Neutrophil (primary cell): ENCODE measurements at regions not wholly inside any gene's neighbourhood (a gene's known extent, or its start where the extent isn't known, plus 50 kb on each side); places are given as distances from the start of the nearest gene placed in this dataset.
"Not testable (repeated sequence)": the region's sequence is repeated elsewhere in the genome, so short reads cannot be mapped to it uniquely, and the experiment has no call there.

Experiments used
- H3K27ac ChIP-seq: fragments of 200-600 bp; sonication (generic); 2 replicates; pipeline ENCODE4 v1.5.1; 2016; ENCODE audit warnings: mild to moderate bottlenecking, moderate library complexity
- H3K27me3 ChIP-seq: fragments of 200-600 bp; sonication (generic); 2 replicates; pipeline ENCODE4 v1.6.0; 2016; ENCODE audit warnings: mild to moderate bottlenecking
- H3K36me3 ChIP-seq: fragments of 200-600 bp; sonication (generic); 2 replicates; pipeline ENCODE4 v1.5.1; 2017
- H3K4me1 ChIP-seq, 2 experiments: fragments of 200-600 bp in 1 of 2; sonication (generic) in 1 of 2; 1 replicate in 1 of 2; 2 replicates in 1 of 2; pipeline versions ENCODE4 v1.5.1 to v1.6.1; 2013 to 2016; ENCODE audit warnings: low read depth in 1 of 2, low read length in 1 of 2, mild to moderate bottlenecking in 1 of 2, moderate library complexity in 1 of 2; ENCODE audit not compliant: control insufficient read depth in 1 of 2, insufficient read depth in 1 of 2
- H3K4me3 ChIP-seq, 2 experiments: fragments of 200-600 bp in 1 of 2; sonication (generic) in 1 of 2; 1 replicate in 1 of 2; 2 replicates in 1 of 2; pipeline ENCODE4 v1.5.1; 2013 to 2016; ENCODE audit warnings: low read depth in 1 of 2, low read length in 1 of 2, mild to moderate bottlenecking in 1 of 2, moderate library complexity in 1 of 2
- H3K9me3 ChIP-seq: fragments of 200-600 bp; sonication (generic); 2 replicates; pipeline ENCODE4 v1.5.1; 2016
- TF ChIP-seq, protein P1 (sequence below): fragments of 200-600 bp; sonication (generic); IDR thresholded peaks from 2 replicates; pipeline ENCODE4 v1.5.1; 2016; ENCODE audit warnings: antibody characterized with exemption

DNA sequence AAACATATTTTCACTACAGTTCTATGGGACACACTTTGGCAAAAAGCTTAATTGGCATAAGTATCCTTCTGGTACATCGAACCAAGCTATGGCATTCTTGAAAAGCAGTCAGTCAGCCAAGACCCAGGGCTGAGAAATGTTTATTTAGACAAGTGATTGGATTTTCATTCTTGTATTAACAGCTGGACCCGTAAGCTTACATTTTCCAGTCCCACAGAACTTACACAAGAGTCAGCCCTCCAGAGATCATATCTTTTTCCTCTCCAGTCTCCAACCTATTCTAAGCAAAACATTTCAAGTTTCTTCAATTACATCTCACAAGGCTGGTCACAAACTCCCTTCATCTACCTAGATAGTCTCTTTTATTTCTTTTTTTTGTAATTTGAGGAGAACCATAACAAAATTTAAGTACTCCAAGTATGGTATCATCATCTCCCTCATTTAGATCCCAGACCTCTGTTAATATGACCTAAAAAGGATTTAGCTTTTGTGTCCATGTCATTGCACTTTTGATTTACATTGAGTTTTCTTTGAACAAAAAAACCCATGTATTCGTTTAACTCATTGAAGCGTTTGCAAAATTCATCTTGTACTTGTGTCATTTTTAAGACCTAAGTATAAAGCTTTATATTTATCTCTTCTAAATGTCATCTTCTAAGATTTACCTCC, 67.9 kb upstream of the GRK3 start:
- no peaks in the 10 kb centered on the region for H3K4me1 ChIP-seq
- no peaks in the 10 kb centered on the region for H3K9me3 ChIP-seq
- TF ChIP-seq, protein P1, sequence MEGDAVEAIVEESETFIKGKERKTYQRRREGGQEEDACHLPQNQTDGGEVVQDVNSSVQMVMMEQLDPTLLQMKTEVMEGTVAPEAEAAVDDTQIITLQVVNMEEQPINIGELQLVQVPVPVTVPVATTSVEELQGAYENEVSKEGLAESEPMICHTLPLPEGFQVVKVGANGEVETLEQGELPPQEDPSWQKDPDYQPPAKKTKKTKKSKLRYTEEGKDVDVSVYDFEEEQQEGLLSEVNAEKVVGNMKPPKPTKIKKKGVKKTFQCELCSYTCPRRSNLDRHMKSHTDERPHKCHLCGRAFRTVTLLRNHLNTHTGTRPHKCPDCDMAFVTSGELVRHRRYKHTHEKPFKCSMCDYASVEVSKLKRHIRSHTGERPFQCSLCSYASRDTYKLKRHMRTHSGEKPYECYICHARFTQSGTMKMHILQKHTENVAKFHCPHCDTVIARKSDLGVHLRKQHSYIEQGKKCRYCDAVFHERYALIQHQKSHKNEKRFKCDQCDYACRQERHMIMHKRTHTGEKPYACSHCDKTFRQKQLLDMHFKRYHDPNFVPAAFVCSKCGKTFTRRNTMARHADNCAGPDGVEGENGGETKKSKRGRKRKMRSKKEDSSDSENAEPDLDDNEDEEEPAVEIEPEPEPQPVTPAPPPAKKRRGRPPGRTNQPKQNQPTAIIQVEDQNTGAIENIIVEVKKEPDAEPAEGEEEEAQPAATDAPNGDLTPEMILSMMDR = no peak
- no peaks in the 10 kb centered on the region for H3K36me3 ChIP-seq
- no peak overlapping the region for H3K27ac ChIP-seq
- no peak overlapping the region for H3K4me3 ChIP-seq
- peaks cover 25% of the 10 kb centered on the region for H3K27me3 ChIP-seq

DNA sequence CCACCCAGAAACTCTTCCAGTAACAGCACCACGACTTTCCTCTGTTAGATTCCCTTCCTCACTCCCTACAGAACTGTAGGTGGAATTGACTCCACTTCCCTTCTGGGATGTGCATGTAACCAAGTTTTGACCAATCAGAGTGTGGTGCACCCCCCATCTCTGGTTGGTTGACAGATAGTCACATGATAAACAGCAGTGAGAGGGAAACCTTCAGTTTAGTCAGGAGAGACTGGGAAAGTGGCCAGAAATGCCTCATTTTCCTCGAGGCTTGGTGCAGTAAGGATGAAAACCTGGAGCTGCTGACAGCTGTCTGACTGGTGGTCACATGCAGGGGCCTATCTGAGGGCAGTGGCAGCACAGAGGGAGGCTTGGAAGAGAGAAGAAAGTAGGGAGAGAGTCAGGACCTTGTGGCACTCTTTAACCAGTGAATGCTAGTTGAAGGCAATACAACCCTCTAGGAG, 67.3 kb upstream of the GRK3 start:
- no peaks in the 10 kb centered on the region for H3K4me1 ChIP-seq
- peaks cover 25% of the 10 kb centered on the region for H3K27me3 ChIP-seq
- H3K4me3 ChIP-seq = no peak overlapping the region
- TF ChIP-seq, protein P1 = no peak
- H3K9me3 ChIP-seq = no peaks in the 10 kb centered on the region
- no peaks in the 10 kb centered on the region for H3K36me3 ChIP-seq
- H3K27ac ChIP-seq = no peak overlapping the region

DNA sequence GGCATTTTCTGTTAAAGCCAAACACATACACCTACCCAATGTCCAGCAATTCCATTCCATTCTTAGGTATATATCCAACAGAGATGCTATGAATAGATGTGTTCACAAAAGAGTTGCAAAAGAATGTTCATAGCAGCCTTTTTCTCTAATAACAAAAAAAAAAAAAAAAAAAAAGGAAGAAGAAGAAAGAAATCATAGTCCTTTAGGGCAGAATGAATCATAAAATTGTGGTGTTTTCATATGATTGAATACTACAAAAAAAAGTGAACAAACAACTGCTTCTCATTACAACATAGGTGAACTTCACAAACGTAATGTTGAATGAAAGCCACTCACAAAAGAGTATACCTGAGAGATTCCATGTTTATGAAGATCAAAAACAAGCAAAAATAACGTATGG, 66.8 kb upstream of the GRK3 start:
- H3K27ac ChIP-seq = no peak overlapping the region

DNA sequence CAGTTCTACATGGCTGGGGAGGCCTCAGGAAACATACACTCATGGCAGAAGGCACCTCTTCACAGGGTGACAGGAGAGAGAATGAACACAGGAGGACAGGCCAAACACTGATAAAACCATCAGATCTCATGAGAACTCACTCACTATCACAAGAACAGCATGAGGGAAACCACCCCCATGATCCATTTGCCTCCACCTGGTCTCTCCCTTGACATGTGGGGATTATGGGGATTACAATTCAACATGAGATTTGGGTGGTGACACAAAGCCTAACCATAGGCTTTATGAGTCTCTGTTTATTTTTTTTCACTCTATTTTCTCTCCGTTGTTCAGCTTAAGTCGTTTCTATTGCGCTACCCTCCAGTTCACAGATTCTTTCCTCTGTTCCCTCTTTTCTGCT, 63.8 kb upstream of the GRK3 start:
- not testable (repeated sequence) for H3K27ac ChIP-seq

More for the DNA sequence above, 66.8 kb upstream of the GRK3 start:
- H3K9me3 ChIP-seq = no peaks in the 10 kb centered on the region
- H3K27me3 ChIP-seq = peaks cover 22% of the 10 kb centered on the region
- H3K4me3 ChIP-seq = no peak overlapping the region
- TF ChIP-seq, protein P1 = no peak
- H3K36me3 ChIP-seq = no peaks in the 10 kb centered on the region
- no peaks in the 10 kb centered on the region for H3K4me1 ChIP-seq

DNA sequence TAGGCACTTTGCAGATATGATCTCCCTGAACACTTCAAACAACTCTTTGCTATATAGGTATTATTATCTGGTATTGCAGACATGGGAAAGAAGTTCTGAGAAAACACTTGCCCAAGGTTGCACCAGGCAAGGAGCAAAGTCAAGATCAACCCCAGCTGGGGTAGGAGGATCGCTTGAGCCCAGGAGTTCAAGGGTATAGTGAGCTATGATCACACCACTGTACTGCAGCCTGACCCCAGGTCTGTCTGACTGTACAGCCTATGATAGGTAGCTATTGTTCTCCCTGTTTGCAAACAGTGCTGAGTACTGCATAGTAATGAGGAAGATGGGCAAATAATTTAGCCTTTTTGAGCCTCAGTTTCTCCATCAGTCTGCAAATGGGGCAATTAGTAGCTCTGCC, 60.5 kb upstream of the GRK3 start:
- not testable (repeated sequence) for H3K36me3 ChIP-seq, H3K9me3 ChIP-seq, H3K4me1 ChIP-seq, H3K27me3 ChIP-seq, H3K27ac ChIP-seq, H3K4me3 ChIP-seq

More for the DNA sequence above, 63.8 kb upstream of the GRK3 start:
- not testable (repeated sequence) for H3K9me3 ChIP-seq, H3K4me3 ChIP-seq, H3K4me1 ChIP-seq, H3K36me3 ChIP-seq, H3K27me3 ChIP-seq

DNA sequence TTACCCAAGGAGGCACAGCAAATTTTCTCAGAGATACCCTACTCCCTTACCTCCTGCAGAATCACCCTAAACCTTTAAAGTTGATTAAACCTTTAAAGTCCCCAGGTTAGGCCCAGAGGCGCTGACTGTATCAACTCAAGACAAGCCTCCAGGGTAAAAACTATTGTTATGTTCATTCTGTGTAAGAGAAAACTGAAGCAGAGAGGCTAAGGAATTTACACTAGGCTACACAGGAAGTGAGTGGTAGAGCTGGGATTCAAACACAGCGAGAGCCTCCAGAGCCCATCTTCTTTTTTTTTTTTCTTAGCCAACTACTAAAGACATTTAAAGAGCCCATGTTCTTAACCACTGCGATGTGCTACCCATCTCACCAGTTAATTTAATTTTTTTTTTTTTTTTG, 56.3 kb upstream of the GRK3 start:
- Histone ChIP-seq H3K9me3 (no peaks in the 10 kb centered on the region), H3K4me3 (no peak overlapping the region), H3K27me3 (no peaks in the 10 kb centered on the region), H3K4me1 (no peaks in the 10 kb centered on the region), H3K36me3 (peaks cover 12% of the 10 kb centered on the region), H3K27ac (no peak overlapping the region)
- TF ChIP-seq, protein P1 = no peak
